ENCODE measurements at regions not wholly inside any gene's neighbourhood (a gene's known extent, or its start where the extent isn't known, plus 50 kb on each side); places are given as distances from the start of the nearest gene placed in this dataset.
A peak's percentile ranks its signal among the peaks of the same experiment; 100 is the strongest.

DNA sequence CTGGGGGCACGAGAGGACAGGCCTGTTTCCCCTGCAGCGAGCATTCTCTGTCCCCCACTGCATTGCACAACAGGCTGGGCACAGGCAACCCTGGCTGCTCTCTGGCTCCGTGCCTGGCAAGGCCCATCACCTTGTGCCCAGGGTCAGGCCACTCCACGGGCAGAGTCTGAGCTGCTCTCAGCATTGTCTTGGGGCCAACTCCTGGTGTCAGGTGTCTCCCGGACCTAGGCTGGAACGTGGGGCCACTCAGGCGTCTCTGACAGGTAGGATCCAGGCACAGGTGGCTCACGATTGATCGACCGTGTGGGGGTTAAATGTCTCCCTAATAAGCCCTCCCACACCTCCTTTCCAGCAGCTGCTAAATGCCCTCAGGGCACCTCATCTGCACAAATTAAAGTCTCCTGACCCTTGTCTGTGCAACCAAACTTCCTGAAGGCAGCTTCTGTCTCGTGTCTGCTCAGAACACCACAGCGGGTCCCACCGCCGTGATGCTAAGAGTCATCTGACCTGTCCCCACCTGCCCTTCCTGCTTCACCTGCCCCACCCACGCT, 66.6 kb upstream of the GPC1 start:
- Histone ChIP-seq H3K4me3 (no peak overlapping the region), H3K27ac (no peak overlapping the region), H3K9me3 (no peaks in the 10 kb centered on the region), H3K4me1 (peaks cover 19% of the 10 kb centered on the region), H3K36me3 (no peaks in the 10 kb centered on the region), H3K27me3 (no peaks in the 10 kb centered on the region)
- WGBS, result 60% methylated on average over 7 of the region's 15 CpGs
- DNase-seq (ENCODE audit: low spot score in 2 of 2), result no peak
- TF ChIP-seq POLR2A (IDR thresholded peaks at IDR 0.05), result no peak
- no peak for TF ChIP-seq EP300 (IDR thresholded peaks at IDR 0.05)
- TF ChIP-seq POLR2AphosphoS5 (IDR thresholded peaks at IDR 0.05), result no peak
- TF ChIP-seq, protein P1, sequence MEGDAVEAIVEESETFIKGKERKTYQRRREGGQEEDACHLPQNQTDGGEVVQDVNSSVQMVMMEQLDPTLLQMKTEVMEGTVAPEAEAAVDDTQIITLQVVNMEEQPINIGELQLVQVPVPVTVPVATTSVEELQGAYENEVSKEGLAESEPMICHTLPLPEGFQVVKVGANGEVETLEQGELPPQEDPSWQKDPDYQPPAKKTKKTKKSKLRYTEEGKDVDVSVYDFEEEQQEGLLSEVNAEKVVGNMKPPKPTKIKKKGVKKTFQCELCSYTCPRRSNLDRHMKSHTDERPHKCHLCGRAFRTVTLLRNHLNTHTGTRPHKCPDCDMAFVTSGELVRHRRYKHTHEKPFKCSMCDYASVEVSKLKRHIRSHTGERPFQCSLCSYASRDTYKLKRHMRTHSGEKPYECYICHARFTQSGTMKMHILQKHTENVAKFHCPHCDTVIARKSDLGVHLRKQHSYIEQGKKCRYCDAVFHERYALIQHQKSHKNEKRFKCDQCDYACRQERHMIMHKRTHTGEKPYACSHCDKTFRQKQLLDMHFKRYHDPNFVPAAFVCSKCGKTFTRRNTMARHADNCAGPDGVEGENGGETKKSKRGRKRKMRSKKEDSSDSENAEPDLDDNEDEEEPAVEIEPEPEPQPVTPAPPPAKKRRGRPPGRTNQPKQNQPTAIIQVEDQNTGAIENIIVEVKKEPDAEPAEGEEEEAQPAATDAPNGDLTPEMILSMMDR (IDR thresholded peaks at IDR 0.05), result no peak

DNA sequence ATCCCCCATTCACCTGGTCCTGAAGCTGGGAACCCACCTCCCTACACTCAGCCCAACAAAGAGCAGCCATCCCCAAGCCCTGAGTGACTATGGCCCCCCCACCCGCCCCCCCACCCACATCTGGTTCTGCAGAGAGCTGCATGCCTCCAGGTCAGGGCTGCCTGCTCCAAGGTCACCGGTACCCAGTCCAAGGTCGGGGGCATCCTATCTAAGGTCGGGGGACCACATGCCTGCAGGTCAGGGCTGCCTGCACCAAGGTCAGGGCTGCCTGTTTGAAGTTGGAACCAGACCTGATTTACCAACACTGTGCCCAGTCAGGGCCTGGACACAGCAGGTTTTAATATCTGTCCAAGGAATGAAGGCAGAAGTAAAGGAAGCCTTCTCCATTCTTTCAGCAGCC, 66.1 kb upstream of the GPC1 start:
- Histone ChIP-seq H3K36me3 (no peaks in the 10 kb centered on the region), H3K27ac (no peak overlapping the region), H3K4me3 (no peak overlapping the region), H3K27me3 (no peaks in the 10 kb centered on the region), H3K9me3 (no peaks in the 10 kb centered on the region), H3K4me1 (peaks cover 24% of the 10 kb centered on the region)
- TF ChIP-seq POLR2AphosphoS5 (IDR thresholded peaks at IDR 0.05) (no peak), POLR2A (IDR thresholded peaks at IDR 0.05) (no peak), EP300 (IDR thresholded peaks at IDR 0.05) (no peak)
- TF ChIP-seq, protein P1 (IDR thresholded peaks at IDR 0.05), result no peak
- DNase-seq (ENCODE audit: low spot score in 2 of 2), result no peak
- WGBS, result no CpG with 5 or more reads among the region's 4 CpGs

- no peak for DNase-seq (ENCODE audit: low spot score in 2 of 2)
- WGBS, result 16% methylated on average over 8 of the region's 19 CpGs
- no peaks in the 10 kb centered on the region for H3K36me3 ChIP-seq
- no peaks in the 10 kb centered on the region for H3K27me3 ChIP-seq
- TF ChIP-seq EP300 (IDR thresholded peaks at IDR 0.05) (no peak), POLR2AphosphoS5 (IDR thresholded peaks at IDR 0.05) (no peak), POLR2A (IDR thresholded peaks at IDR 0.05) (no peak)
- TF ChIP-seq, protein P1 (IDR thresholded peaks at IDR 0.05), result no peak
- H3K4me1 ChIP-seq, result peaks cover 29% of the 10 kb centered on the region
- no peaks in the 10 kb centered on the region for H3K9me3 ChIP-seq
- no peak overlapping the region for H3K4me3 ChIP-seq
- H3K27ac ChIP-seq, result peak overlapping the region; percentile 14
Measured at GRCh38 chr2:240369801-240370585, 65.5 kb upstream of the GPC1 start.

DNA sequence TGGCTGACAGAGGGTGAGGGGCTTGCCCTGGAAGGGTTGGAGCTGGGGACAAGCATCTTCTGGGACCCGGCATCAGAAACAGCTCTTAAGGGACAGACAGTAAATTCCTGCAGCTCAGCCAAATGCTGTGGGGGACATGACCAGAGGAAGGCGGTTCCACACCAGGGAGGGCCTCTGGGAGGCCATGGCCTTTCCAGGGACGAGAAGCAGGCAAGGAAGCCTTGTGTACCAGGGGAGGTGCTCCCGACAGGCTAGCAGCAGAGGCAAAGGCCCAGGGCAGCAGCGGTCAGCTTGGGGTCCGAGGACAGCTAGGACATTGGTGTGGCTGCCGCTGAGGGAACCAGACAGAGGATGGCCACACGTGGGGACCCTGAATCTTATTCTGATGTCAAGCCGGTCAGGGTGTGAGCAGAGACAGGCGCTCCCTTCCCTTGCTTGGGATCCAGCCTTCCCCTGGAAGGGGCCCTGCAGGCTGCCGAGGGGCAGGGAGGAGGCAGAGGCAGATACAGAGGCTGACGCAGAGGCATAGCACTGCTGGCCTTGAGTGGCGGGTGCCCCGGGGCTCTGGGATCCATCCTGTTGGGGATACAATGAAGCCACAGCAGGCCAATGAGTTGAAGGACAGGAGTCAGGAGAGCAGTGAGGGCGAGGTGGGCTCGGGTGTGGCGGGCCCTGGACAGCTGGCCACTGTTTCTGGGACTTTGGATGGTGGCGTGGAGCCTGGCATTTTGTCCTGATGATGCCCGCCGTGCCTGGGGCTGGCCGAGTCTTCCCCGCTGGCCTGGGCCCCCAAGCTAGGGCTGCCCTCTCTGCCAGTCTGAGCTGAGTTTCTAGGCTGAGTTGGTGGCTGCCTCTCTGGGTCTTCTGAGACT, 64.1 kb upstream of the GPC1 start:
- no peak for DNase-seq (ENCODE audit: low spot score in 2 of 2)
- TF ChIP-seq, protein P1 (IDR thresholded peaks at IDR 0.05), result no peak
- TF ChIP-seq EP300 (IDR thresholded peaks at IDR 0.05), result no peak
- TF ChIP-seq POLR2A (IDR thresholded peaks at IDR 0.05), result no peak
- TF ChIP-seq POLR2AphosphoS5 (IDR thresholded peaks at IDR 0.05), result no peak
- no peaks in the 10 kb centered on the region for H3K36me3 ChIP-seq
- 89% methylated on average over 13 of the region's 22 CpGs for WGBS
- H3K9me3 ChIP-seq, result no peaks in the 10 kb centered on the region
- H3K27ac ChIP-seq, result no peak overlapping the region
- H3K27me3 ChIP-seq, result no peaks in the 10 kb centered on the region
- H3K4me1 ChIP-seq, result peaks cover 29% of the 10 kb centered on the region
- H3K4me3 ChIP-seq, result no peak overlapping the region

DNA sequence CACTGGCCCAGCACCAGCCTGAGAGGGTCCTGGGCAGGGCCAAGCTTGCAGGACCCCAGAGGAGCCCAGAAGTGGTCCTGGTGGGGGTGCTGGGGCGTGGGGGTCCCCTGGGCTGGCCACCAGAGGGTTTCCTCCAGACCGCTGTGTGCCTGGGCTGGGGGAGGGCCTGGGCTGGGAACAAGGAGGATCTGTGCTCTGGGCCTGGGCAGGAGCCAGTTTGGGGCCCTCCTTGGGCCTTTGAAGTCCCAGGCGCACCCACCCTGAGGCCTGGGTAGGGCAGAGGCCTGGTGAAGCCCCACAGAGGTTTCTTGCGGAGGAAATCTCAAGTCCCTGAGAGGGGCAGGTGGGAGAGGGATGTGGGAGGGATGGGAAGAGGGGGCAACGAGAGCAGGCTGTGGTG, 63.4 kb upstream of the GPC1 start:
- Histone ChIP-seq H3K9me3 (no peaks in the 10 kb centered on the region), H3K4me1 (peaks cover 29% of the 10 kb centered on the region), H3K36me3 (no peaks in the 10 kb centered on the region), H3K27ac (no peak overlapping the region), H3K4me3 (no peak overlapping the region), H3K27me3 (no peaks in the 10 kb centered on the region)
- WGBS, result 66% methylated on average over 3 of the region's 5 CpGs
- DNase-seq (ENCODE audit: low spot score in 2 of 2), result no peak
- TF ChIP-seq, protein P1 (IDR thresholded peaks at IDR 0.05), result no peak

Data from suprapubic skin (tissue), 4 donors.